Mucosa of stomach (tissue), 1 donor: ENCODE measurements at regions not wholly inside any gene's neighbourhood (a gene's known extent, or its start where the extent isn't known, plus 50 kb on each side); places are given as distances from the start of the nearest gene placed in this dataset.
A peak's percentile ranks its signal among the peaks of the same experiment; 100 is the strongest.

Source experiments
- H3K27me3 ChIP-seq: one replicate; pipeline ENCODE4 v1.7.0; 2013; ENCODE audit warnings: mild to moderate bottlenecking, low read length; ENCODE audit not compliant: control insufficient read depth, insufficient read depth
- H3K36me3 ChIP-seq: one replicate; pipeline ENCODE4 v1.7.0; 2013; ENCODE audit warnings: low read length; ENCODE audit not compliant: control insufficient read depth, insufficient read depth
- H3K4me1 ChIP-seq: one replicate; pipeline ENCODE4 v1.7.0; 2013; ENCODE audit warnings: mild to moderate bottlenecking, low read length; ENCODE audit not compliant: control insufficient read depth, insufficient read depth
- H3K4me3 ChIP-seq: one replicate; pipeline ENCODE4 v1.7.0; 2013; ENCODE audit warnings: low read length
- H3K9ac ChIP-seq: one replicate; pipeline ENCODE4 v1.7.0; 2013; ENCODE audit warnings: mild to moderate bottlenecking, low read length, moderate library complexity
- H3K9me3 ChIP-seq: one replicate; pipeline ENCODE4 v1.7.0; 2013; ENCODE audit warnings: mild to moderate bottlenecking, low read length, moderate library complexity; ENCODE audit not compliant: control insufficient read depth
- donor health status: Pancreatic carcinoma.

- Histone ChIP-seq H3K36me3 (no peaks in the 10 kb centered on the region), H3K4me3 (no peak overlapping the region), H3K4me1 (peaks cover 38% of the 10 kb centered on the region), H3K27me3 (no peaks in the 10 kb centered on the region), H3K9me3 (no peaks in the 10 kb centered on the region), H3K9ac (peak overlapping the region; percentile 28)
Measured at GRCh38 chr9:129459547-129460322, 161.2 kb downstream of the C9orf50 start.

- H3K36me3 ChIP-seq: no peaks in the 10 kb centered on the region
- H3K27me3 ChIP-seq: no peaks in the 10 kb centered on the region
- peak overlapping the region; percentile 8 for H3K9ac ChIP-seq
- H3K9me3 ChIP-seq: no peaks in the 10 kb centered on the region
- H3K4me3 ChIP-seq: no peak overlapping the region
- H3K4me1 ChIP-seq: peaks cover 37% of the 10 kb centered on the region
Measured at GRCh38 chr9:129458663-129459546, 162.0 kb downstream of the C9orf50 start.

GRCh38 chr9:129458155-129458661 lies 162.7 kb downstream of the C9orf50 start:
- no peaks in the 10 kb centered on the region for H3K9me3 ChIP-seq
- H3K4me3 ChIP-seq: no peak overlapping the region
- H3K36me3 ChIP-seq: no peaks in the 10 kb centered on the region
- H3K27me3 ChIP-seq: no peaks in the 10 kb centered on the region
- H3K9ac ChIP-seq: peak overlapping the region; percentile 8
- peaks cover 34% of the 10 kb centered on the region for H3K4me1 ChIP-seq

- H3K9me3 ChIP-seq: no peaks in the 10 kb centered on the region
- no peak overlapping the region for H3K9ac ChIP-seq
- no peaks in the 10 kb centered on the region for H3K36me3 ChIP-seq
- peaks cover 34% of the 10 kb centered on the region for H3K4me1 ChIP-seq
- H3K4me3 ChIP-seq: no peak overlapping the region
- H3K27me3 ChIP-seq: no peaks in the 10 kb centered on the region
Measured at GRCh38 chr9:129457325-129457779, 163.5 kb downstream of the C9orf50 start.

- H3K36me3 ChIP-seq: no peaks in the 10 kb centered on the region
- H3K9ac ChIP-seq: no peak overlapping the region
- no peaks in the 10 kb centered on the region for H3K27me3 ChIP-seq
- peaks cover 34% of the 10 kb centered on the region for H3K4me1 ChIP-seq
- H3K4me3 ChIP-seq: no peak overlapping the region
- H3K9me3 ChIP-seq: no peaks in the 10 kb centered on the region
Measured at GRCh38 chr9:129456549-129457324, 164.2 kb downstream of the C9orf50 start.

GRCh38 chr9:129455151-129455995 lies 165.5 kb downstream of the C9orf50 start:
- H3K36me3 ChIP-seq: no peaks in the 10 kb centered on the region
- H3K9me3 ChIP-seq: no peaks in the 10 kb centered on the region
- no peaks in the 10 kb centered on the region for H3K27me3 ChIP-seq
- peaks cover 25% of the 10 kb centered on the region for H3K4me1 ChIP-seq
- no peak overlapping the region for H3K9ac ChIP-seq
- no peak overlapping the region for H3K4me3 ChIP-seq

GRCh38 chr9:129454467-129455067 lies 166.3 kb downstream of the C9orf50 start:
- no peaks in the 10 kb centered on the region for H3K9me3 ChIP-seq
- H3K9ac ChIP-seq: no peak overlapping the region
- H3K4me1 ChIP-seq: peaks cover 19% of the 10 kb centered on the region
- no peaks in the 10 kb centered on the region for H3K36me3 ChIP-seq
- no peak overlapping the region for H3K4me3 ChIP-seq
- H3K27me3 ChIP-seq: no peaks in the 10 kb centered on the region

GRCh38 chr9:129453734-129454133 lies 167.2 kb downstream of the C9orf50 start:
- peaks cover 10% of the 10 kb centered on the region for H3K4me1 ChIP-seq
- H3K27me3 ChIP-seq: no peaks in the 10 kb centered on the region
- H3K36me3 ChIP-seq: no peaks in the 10 kb centered on the region
- no peaks in the 10 kb centered on the region for H3K9me3 ChIP-seq
- H3K4me3 ChIP-seq: no peak overlapping the region
- no peak overlapping the region for H3K9ac ChIP-seq

- Histone ChIP-seq H3K36me3 (no peaks in the 10 kb centered on the region), H3K4me3 (no peak overlapping the region), H3K9ac (no peak overlapping the region), H3K27me3 (no peaks in the 10 kb centered on the region), H3K4me1 (no peaks in the 10 kb centered on the region), H3K9me3 (no peaks in the 10 kb centered on the region)
Measured at GRCh38 chr9:129451669-129452068, 169.2 kb downstream of the C9orf50 start.

GRCh38 chr9:129451089-129451656 lies 169.7 kb downstream of the C9orf50 start:
- no peak overlapping the region for H3K9ac ChIP-seq
- no peaks in the 10 kb centered on the region for H3K36me3 ChIP-seq
- no peaks in the 10 kb centered on the region for H3K4me1 ChIP-seq
- no peaks in the 10 kb centered on the region for H3K27me3 ChIP-seq
- no peak overlapping the region for H3K4me3 ChIP-seq
- H3K9me3 ChIP-seq: no peaks in the 10 kb centered on the region
